Activated T-helper 2 cell treated with anti-CD3 and anti-CD28 coated beads, Interferon-gamma antibody, Interleukin-2, Interleukin-4, amounts not matched to agents 10 μg/mL and 5 μg/mL and 100 μg/mL, durations not matched to agents 14 hours and 24 hours and 36 hours (primary cell): ENCODE measurements at regions not wholly inside any gene's neighbourhood (a gene's known extent, or its start where the extent isn't known, plus 50 kb on each side); places are given as distances from the start of the nearest gene placed in this dataset.
"Not testable (repeated sequence)": the region's sequence is repeated elsewhere in the genome, so short reads cannot be mapped to it uniquely, and the experiment has no call there.

Experiments
- DNase-seq: peaks from one replicate; pipeline ENCODE4 v3.0.0; 2021; ENCODE audit warnings: low spot score
- H3K27ac Mint-ChIP-seq: one replicate; pipeline ENCODE4 v1.8.0; 2021; ENCODE audit warnings: mixed read lengths
- H3K27me3 Mint-ChIP-seq: one replicate; pipeline ENCODE4 v1.8.0; 2021; ENCODE audit warnings: low read depth, mixed read lengths
- H3K36me3 Mint-ChIP-seq: one replicate; pipeline ENCODE4 v1.8.0; 2021; ENCODE audit warnings: low read depth, mixed read lengths
- H3K4me1 Mint-ChIP-seq: one replicate; pipeline ENCODE4 v1.8.0; 2021; ENCODE audit warnings: low read depth, mixed read lengths
- H3K4me3 Mint-ChIP-seq: one replicate; pipeline ENCODE4 v1.8.0; 2021; ENCODE audit warnings: low read depth, mild to moderate bottlenecking, moderate library complexity, mixed read lengths
- H3K9me3 Mint-ChIP-seq: one replicate; pipeline ENCODE4 v1.8.0; 2021; ENCODE audit warnings: mixed read lengths
- intact Hi-C: fragments of 100-400 bp; cut with micrococcal nuclease; formaldehyde crosslinking; loops from one replicate; pipeline ENCODE4 v1.15.1; 2023

DNA sequence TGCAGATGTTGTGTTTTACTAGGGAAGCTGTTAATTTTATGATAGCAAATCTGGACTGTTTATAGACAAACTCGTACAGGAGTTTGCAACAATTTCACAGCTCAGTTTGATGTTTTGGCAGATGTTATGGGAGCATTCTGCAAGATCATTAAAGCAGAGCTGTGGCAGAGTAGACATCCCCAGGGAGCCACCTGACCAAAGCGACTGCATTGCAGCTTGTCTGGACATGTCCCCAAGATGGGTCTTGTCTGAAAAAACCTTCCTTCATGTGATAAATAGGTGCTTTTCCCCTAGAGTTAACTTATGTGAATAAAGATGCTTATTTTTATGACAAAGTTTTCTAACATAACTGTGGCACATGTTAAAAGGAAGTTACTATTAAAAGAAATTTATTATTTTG is 91.2 kb upstream of the GPR141 start:
- no peak for DNase-seq
- Mint-ChIP-seq H3K9me3 (no peaks in the 10 kb centered on the region), H3K36me3 (no peaks in the 10 kb centered on the region), H3K4me3 (no peak overlapping the region), H3K27ac (no peak overlapping the region), H3K27me3 (peaks cover 5% of the 10 kb centered on the region), H3K4me1 (no peaks in the 10 kb centered on the region)
- intact Hi-C loops: no loop called here

DNA sequence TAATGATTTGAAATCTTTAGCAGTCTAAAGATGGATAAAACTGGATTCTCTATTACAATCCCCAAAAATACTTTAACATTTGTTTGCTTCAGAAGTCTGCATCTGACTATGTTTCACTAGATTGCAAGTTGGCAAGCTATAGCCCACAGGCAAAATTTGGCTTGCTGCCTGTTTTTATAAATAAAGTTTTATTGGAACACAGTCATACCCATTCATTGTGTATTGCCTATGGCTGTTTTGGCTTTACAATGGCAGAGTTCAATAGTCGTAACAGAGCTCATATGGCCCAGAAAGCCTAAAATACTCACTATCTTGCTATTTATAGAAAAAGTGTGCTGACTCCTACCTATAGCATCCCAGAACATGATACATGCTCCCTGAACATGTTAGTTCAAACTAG is 89.0 kb upstream of the GPR141 start:
- DNase-seq: no peak
- Mint-ChIP-seq H3K36me3 (no peaks in the 10 kb centered on the region), H3K27ac (no peak overlapping the region), H3K27me3 (peaks cover 5% of the 10 kb centered on the region), H3K4me1 (no peaks in the 10 kb centered on the region), H3K4me3 (no peak overlapping the region), H3K9me3 (no peaks in the 10 kb centered on the region)
- intact Hi-C loops: no loop called here

DNA sequence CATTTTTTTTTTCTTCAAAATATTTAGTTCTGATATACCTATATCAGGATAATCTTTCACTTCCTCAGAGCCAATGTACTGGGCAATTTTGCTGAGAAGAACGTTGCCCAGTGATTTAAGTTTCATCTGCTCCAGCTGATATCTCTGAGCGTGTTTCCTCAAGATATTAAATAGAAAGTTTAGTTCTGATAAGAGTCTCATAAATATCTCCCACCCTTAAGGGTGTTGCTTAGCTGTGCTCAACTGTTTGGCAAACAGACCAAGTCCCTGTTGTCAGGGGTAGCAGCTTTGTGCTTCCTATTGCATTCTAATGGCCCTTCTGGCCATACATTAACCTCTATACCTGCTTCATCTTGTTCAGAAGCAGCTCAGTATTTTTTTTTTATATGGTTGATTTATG is 84.7 kb upstream of the GPR141 start:
- Mint-ChIP-seq H3K36me3 (no peaks in the 10 kb centered on the region), H3K27ac (no peak overlapping the region), H3K4me1 (no peaks in the 10 kb centered on the region), H3K4me3 (no peak overlapping the region), H3K9me3 (no peaks in the 10 kb centered on the region), H3K27me3 (no peaks in the 10 kb centered on the region)
- intact Hi-C loops: no loop called here
- DNase-seq: no peak

DNA sequence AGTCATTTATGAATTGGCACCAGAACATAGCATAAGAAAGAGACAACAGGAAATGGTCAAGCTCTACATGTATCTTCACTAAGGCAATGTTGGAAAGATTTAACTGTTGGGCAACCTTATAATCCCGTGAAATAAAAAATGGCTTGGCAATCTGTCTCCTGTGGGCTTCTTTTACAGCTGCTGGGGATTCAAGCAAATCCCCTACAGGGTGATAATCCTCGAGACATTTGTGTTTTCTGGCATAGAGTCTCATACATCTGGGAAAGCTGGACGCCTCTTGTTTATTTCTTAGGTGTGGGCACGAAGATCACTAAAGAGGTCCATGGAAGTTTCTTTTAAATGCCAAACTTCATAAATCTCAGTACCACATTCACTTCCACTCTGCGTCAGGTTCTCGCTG is 82.2 kb upstream of the GPR141 start:
- H3K27me3 Mint-ChIP-seq: no peaks in the 10 kb centered on the region
- H3K36me3 Mint-ChIP-seq: no peaks in the 10 kb centered on the region
- H3K9me3 Mint-ChIP-seq: no peaks in the 10 kb centered on the region

DNA sequence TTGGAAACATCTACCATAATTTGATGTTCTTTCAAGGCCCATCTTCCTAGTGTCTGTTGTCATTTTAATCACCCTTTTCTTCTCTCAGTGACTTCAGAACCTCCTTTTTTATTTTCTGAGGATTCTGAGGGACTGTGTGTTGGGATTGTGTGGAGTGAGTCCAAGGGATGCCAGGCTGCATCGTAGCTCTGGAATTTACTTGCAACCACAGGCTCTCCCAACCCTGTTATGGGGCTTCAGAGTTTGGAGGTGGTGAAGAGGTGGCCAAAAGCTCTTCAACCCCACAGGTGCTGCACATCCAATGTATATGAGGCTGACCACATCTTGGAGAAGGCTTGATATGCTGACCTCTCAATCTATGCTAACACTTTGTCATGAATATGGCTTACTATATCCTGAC is 79.5 kb upstream of the GPR141 start:
- intact Hi-C loops: no loop called here
- H3K27ac Mint-ChIP-seq: no peak overlapping the region

More for the DNA sequence above, 82.2 kb upstream of the GPR141 start:
- DNase-seq: no peak
- intact Hi-C loops: no loop called here
- Mint-ChIP-seq H3K4me1 (no peaks in the 10 kb centered on the region), H3K4me3 (no peak overlapping the region), H3K27ac (no peak overlapping the region)

DNA sequence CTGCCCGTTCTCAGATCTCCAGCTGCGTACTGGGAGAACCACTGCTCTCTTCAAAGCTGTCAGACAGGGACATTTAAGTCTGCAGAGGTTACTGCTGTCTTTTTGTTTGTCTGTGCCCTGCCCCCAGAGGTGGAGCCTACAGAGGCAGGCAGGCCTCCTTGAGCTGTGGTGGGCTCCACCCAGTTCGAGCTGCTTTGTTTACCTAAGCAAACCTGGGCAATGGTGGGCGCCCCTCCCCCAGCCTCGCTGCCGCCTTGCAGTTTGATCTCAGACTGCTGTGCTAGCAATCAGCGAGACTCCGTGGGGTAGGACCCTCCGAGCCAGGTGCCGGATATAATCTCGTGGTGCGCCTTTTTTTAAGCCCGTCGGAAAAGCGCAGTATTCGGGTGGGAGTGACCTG is 66.2 kb upstream of the GPR141 start:
- H3K27ac Mint-ChIP-seq, DNase-seq, intact Hi-C loops, H3K36me3 Mint-ChIP-seq, H3K4me3 Mint-ChIP-seq, H3K9me3 Mint-ChIP-seq, H3K4me1 Mint-ChIP-seq, H3K27me3 Mint-ChIP-seq: not testable (repeated sequence)

More for the DNA sequence above, 79.5 kb upstream of the GPR141 start:
- Mint-ChIP-seq H3K4me1 (no peaks in the 10 kb centered on the region), H3K27me3 (no peaks in the 10 kb centered on the region), H3K36me3 (no peaks in the 10 kb centered on the region), H3K4me3 (no peak overlapping the region), H3K9me3 (no peaks in the 10 kb centered on the region)
- no peak for DNase-seq

DNA sequence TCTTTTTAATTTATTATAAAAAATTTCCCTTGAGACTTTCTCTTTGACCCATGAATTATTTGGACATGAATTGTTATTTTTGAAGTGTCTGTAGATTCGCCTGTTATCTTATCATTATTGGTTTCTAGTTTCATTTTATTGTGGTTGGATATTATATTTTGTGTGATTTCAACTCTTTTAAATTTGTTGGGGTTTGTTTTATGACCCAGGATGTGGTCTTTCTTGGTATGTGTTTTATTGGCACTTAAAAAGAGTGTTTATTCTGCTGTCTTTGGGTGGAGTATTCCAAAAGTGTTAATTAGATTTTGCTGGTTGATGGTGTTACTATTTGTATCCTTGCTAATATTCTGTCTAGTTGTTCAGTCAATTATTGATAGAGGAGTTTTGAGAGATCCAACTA is 50.5 kb upstream of the GPR141 start:
- H3K4me1 Mint-ChIP-seq: no peaks in the 10 kb centered on the region
- no peak overlapping the region for H3K27ac Mint-ChIP-seq
- no peak for DNase-seq
- no peak overlapping the region for H3K4me3 Mint-ChIP-seq
- intact Hi-C loops: no loop called here
- no peaks in the 10 kb centered on the region for H3K36me3 Mint-ChIP-seq
- peaks cover 10% of the 10 kb centered on the region for H3K27me3 Mint-ChIP-seq
- no peaks in the 10 kb centered on the region for H3K9me3 Mint-ChIP-seq
